CD4-positive, alpha-beta T cell treated with Interleukin-12 subunit alpha and Interleukin-12 subunit beta, for 1 hour (primary cell): ENCODE measurements at regions not wholly inside any gene's neighbourhood (a gene's known extent, or its start where the extent isn't known, plus 50 kb on each side); places are given as distances from the start of the nearest gene placed in this dataset.
"Not testable (repeated sequence)": the region's sequence is repeated elsewhere in the genome, so short reads cannot be mapped to it uniquely, and the experiment has no call there.

Source experiments
- DNase-seq: peaks from one replicate; pipeline ENCODE4 v3.0.0-alpha.2; 2020

DNA sequence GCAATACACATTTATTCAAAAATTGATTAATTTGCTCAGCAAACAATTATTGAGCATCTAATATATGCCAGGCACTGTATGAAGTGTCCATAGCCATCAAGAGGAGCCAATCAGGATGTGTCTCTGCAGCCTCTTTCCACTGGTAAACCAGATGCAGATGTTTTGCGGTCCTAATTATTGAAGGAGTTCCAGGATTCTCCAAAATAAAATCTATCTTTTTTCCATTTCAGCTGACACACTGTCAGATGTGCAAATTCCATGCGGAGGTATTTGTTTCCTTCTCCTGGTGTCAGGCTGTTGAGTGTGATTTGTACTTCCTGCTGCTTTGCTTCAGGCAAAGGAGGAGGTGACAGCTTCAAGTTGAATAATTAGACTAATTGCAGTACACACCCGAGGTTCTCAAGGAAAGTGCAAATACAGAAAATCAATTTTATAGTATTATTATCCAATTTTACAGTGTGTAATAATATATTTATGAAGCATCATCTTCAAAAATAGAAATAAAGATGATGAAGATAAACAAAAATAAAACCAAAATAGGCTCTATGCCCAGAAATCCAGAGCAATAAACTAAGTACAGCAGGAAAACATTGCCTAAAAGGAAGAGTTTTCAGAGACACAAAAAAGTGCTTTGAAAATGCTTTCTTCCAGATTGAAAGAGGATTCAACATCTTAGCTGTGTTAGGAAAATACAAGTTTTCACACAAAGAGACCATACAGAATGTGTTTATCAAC is 1352.9 kb upstream of the CHAC2 start:
- no peak for DNase-seq

- not testable (repeated sequence) for DNase-seq
Observed at GRCh38 chr2:52409308-52410118, 1358.1 kb upstream of the CHAC2 start.

- no peak for DNase-seq
Observed at GRCh38 chr2:52405980-52406379, 1361.6 kb upstream of the CHAC2 start.

- DNase-seq = no peak
Observed at GRCh38 chr2:52404866-52405265, 1362.7 kb upstream of the CHAC2 start.

DNA sequence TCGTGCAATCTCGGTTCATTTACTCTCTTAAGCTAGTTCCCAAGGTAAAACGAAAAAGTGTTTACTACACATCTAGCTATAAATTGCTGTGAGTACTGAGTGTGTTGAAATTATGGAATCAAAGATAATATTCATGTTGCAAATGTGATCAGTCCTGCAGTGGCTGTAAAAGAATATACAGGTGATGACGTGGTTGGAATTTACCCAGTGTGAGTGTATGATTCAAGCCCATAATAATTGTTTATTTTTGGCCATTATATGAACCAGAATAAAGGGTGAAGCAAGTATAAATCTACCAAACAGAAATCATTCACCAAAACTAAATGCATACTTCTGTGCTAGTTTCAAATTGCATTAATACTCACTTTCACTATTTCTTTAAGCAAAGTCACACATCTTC is 1363.6 kb upstream of the CHAC2 start:
- DNase-seq = no peak

DNA sequence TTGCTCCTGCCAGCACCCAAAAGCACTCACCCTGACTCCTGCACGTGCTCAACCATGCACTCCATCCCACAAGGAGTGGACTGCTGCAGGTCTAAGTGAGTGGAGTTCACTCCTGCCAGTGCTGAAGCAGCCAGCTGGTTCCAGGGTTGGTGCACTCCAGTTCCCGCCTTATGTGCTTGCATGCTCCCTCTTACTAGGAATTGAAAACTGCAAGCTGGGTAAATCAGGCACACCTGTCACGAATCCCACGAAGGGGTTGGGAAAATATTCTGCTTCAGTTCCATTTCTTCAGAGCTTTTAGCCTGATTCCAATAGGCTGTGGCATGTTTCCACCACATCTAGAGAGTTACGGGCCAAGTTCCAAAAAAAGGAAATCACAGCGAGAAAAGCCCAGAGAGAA is 1365.5 kb upstream of the CHAC2 start:
- no peak for DNase-seq

DNA sequence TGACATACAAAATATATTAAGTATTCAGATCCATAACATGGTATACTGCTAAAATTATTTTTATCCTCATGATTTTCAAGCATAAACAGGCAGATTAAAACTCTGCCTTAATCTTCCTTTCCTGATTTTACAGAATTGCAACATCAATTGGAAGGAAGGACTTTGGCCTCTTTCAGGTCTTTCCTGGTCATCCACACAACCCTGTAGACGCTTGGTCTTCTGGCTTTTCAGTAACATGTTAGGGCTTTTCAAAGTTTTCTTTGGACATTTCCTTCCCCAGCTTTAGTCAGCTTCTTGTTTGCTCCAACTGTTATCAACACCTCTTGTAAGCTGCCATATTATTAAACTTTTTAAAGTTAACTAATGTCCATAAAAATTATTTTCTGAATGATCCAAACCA is 1364.9 kb upstream of the NRXN1 start:
- no peak for DNase-seq

GRCh38 chr2:52395912-52396311 is 1364.0 kb upstream of the NRXN1 start:
- DNase-seq = no peak

DNA sequence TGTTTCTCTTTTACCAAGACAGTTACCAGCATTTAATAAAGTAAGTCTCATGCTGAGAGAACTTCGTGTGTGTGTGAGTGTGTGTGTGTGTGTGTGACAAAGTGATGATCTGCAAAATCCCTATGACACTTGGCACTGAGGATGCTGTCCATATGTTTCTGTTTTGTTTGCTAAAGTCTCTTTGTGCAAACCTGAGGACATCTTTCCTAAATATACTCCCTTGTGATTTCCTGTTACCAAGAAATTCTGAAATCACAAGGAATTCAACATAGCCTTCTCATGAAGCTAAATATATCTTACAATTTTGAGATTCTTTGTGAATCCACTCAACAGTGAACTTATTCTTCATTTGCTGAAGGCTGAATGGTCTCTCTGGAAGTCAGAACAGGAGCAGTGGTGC is 1359.7 kb upstream of the NRXN1 start:
- no peak for DNase-seq

DNA sequence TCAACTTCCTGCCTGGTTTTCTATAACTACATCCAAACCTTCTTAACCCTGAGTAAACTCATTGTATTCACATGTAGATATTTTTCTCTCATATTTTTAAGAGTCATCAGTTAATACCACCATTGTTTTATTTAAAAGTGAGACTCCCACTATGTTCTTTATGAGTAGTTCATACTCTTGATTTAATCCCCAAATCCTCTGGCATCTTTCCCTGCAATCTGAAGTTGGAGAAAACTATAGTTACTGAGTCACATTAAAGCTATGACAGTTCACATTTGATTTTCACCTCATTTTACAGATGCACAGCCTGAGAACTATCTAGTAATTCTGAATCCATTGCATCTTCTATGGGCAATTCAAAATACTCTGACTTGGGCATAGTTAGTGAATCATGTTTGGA is 1358.7 kb upstream of the NRXN1 start:
- DNase-seq = no peak

DNA sequence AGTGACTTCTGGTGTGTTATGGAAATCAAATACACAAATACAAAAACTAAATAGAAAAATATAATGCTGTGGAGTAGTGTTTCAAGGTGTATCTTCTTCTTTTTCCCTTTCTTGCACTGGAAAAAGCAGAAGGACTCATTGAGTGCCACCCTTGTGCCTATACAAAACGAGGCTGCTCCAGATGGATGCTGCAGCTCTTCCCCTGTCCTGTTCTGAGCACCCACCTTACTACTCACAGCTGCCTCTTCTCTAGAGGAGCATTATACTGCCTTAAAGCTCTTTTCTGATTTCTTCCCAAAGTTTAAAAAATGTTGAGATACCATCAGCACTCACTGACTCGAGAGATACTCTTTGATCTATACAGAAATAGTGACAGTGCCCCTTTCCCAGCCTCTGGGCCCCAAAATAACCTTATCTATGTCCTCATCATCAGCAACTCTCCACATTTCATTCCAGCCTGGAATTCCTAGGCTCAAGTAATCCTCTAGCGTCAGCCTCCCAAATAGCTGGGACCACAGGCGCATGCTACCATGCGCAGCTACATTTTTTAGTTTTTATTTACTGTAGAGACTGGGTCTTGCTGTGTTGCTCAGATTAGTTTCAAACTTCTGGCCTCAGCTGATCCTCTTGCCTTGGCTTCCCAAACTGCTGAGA is 1356.1 kb upstream of the NRXN1 start:
- no peak for DNase-seq

- no peak for DNase-seq
Observed at GRCh38 chr2:52386433-52387030, 1354.6 kb upstream of the NRXN1 start.

- no peak for DNase-seq
Observed at GRCh38 chr2:52383541-52383940, 1351.6 kb upstream of the NRXN1 start.

DNA sequence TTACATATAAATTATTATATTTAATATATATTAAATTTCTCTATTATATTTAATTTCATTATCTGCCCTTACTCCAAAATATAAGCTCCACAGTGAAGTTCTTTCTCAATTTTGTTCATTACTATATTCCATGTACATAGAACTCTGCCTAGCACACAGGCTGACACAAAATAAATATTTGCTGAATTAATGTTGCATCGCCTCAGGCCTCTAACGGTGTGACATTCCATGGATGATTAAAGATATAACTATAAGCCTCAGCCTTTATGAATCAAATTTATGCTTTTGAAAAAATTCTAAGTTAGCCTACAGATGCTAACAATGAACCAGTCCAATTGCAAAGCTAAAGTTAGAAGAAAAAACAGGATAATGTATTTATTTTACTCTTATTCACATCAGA is 1337.2 kb upstream of the NRXN1 start:
- no peak for DNase-seq

DNA sequence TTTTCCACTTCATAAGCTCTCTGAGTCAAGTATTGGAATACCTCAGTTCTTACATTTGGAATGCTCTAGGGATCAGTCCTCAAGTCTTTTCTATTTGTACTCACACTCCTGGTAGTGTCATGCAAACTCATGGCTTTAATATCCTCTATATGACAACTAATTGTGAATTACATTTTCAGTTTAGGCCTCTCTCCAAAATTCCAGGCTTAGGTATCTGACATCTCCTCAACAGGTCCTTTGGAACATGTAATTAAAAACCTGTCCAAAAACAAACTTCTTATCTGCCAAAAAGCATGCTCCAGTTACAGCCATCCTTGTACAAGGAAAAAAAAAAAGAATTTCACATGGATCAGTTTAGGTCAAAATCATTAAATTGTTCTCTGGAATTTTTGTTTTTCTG is 1336.2 kb upstream of the NRXN1 start:
- DNase-seq = no peak

- no peak for DNase-seq
Observed at GRCh38 chr2:52365946-52366345, 1334.0 kb upstream of the NRXN1 start.

DNA sequence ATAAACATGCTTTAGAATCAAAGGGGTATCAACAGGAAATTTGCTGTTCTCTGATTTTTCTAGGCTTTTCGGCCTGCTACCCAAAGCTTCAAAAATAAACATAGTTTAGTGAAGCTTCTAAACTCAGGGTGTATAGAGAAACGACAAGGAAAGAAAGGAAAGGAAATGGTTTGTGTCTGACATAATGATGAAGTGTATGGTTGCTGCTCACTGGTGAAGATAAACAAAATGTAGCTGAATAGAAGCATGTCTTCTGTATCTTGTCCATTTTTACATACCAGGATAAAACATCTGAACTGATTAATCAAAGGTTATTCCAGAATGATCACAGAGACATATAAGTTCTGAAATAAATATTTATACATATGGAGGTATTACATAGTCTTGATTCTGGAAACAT is 1324.6 kb upstream of the NRXN1 start:
- DNase-seq = no peak

DNA sequence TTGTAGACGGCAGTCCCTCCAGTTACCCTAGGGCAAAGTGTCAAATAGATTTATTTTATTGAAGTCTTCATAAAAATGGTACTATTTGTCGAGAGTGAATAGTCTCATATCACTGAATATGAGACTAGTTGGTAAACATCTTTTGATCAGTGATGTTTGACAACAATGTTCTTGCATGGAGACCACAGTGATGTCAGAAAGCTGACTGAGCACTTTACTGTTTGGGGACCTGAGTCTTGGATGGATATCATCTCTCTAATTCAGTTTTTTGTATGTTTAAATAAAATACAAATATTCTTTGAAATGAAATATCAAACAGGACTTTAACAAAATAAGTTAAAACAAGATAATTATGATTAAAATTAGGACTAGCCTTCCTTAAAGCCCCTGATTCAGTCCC is 1315.4 kb upstream of the NRXN1 start:
- DNase-seq = no peak

- DNase-seq = no peak
Observed at GRCh38 chr2:52345676-52346075, 1313.7 kb upstream of the NRXN1 start.

GRCh38 chr2:52345082-52345481 is 1313.2 kb upstream of the NRXN1 start:
- no peak for DNase-seq

DNA sequence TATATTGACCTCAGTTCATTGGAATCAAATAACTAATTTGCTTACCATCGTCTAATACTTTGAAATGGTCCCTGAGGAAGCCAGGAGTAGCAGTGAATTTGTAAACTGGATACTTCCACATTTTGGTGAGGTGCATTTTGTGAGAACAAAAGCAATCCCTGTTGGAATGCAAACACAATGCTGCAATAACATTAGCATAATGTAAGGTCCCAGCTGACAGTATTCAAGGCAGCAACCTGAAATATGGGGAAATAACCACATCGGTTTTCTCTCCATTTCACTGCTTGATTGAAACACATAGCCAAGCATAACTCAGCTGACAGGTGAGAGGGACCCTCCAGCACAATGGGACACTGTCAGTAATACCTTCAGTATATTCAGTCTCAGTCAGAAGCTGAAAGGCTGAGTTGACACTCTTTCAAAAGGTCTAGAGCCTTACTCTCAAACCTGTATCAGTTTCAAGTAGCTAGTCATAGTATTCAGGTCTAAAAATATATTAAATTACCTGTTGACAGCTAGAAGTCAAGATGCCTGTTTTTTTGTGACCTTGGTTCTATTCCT is 1311.9 kb upstream of the NRXN1 start:
- DNase-seq = no peak

DNA sequence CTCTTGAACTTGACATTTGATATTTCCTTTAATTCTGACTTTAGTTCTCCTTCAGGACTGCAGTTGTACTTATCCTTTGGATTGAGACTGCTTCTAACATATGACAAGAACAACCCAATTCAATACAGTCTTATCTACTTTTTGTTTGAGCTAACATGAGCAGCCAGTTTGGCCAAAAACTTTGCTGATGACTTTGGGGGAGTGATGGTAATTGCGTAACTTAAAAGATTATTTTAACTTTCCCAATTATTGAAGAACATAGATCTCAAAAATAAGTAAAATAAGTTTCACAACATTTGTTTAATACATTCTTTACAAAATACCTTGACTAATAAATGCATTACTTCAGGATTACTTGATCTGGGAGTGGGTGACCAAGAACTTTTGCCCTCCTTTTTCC is 1311.1 kb upstream of the NRXN1 start:
- no peak for DNase-seq

- no peak for DNase-seq
Observed at GRCh38 chr2:52342458-52342857, 1310.5 kb upstream of the NRXN1 start.
